HG02852 (cell line): ENCODE measurements at regions not wholly inside any gene's neighbourhood (a gene's known extent, or its start where the extent isn't known, plus 50 kb on each side); places are given as distances from the start of the nearest gene placed in this dataset.
"Not testable (repeated sequence)": the region's sequence is repeated elsewhere in the genome, so short reads cannot be mapped to it uniquely, and the experiment has no call there.

Source experiments
- ATAC-seq: cut with Tn5 transposase; IDR thresholded peaks from one replicate; pipeline ENCODE4 v1.9.1; 2021; ENCODE audit warnings: mild to moderate bottlenecking, moderate library complexity; ENCODE audit not compliant: unreplicated experiment

- ATAC-seq, result no peak
Observed at GRCh38 chr6:12474167-12475140, 184.3 kb downstream of the EDN1 start.

- ATAC-seq, result no peak
Observed at GRCh38 chr6:12476484-12476883, 186.3 kb downstream of the EDN1 start.

- ATAC-seq, result no peak
Observed at GRCh38 chr6:12477616-12478015, 187.5 kb downstream of the EDN1 start.

GRCh38 chr6:12478921-12479320, 188.8 kb downstream of the EDN1 start:
- no peak for ATAC-seq

- no peak for ATAC-seq
Observed at GRCh38 chr6:12479451-12479850, 189.3 kb downstream of the EDN1 start.

- no peak for ATAC-seq
Observed at GRCh38 chr6:12479881-12480280, 189.7 kb downstream of the EDN1 start.

- ATAC-seq, result no peak
Observed at GRCh38 chr6:12480379-12480778, 190.2 kb downstream of the EDN1 start.

- ATAC-seq, result no peak
Observed at GRCh38 chr6:12481292-12481691, 191.1 kb downstream of the EDN1 start.

- ATAC-seq, result no peak
Observed at GRCh38 chr6:12481850-12482249, 191.7 kb downstream of the EDN1 start.

GRCh38 chr6:12482386-12483375, 192.5 kb downstream of the EDN1 start:
- no peak for ATAC-seq

GRCh38 chr6:12483712-12484111, 193.6 kb downstream of the EDN1 start:
- ATAC-seq, result peak; percentile 89

- no peak for ATAC-seq
Observed at GRCh38 chr6:12484519-12484918, 194.4 kb downstream of the EDN1 start.

GRCh38 chr6:12485226-12485764, 195.1 kb downstream of the EDN1 start:
- no peak for ATAC-seq

GRCh38 chr6:12485837-12486236, 195.7 kb downstream of the EDN1 start:
- no peak for ATAC-seq

GRCh38 chr6:12490351-12490903, 200.3 kb downstream of the EDN1 start:
- no peak for ATAC-seq

GRCh38 chr6:12490904-12491571, 200.9 kb downstream of the EDN1 start:
- ATAC-seq, result no peak

GRCh38 chr6:12492929-12493328, 202.8 kb downstream of the EDN1 start:
- not testable (repeated sequence) for ATAC-seq

- ATAC-seq, result no peak
Observed at GRCh38 chr6:12493446-12493845, 203.3 kb downstream of the EDN1 start.

- ATAC-seq, result no peak
Observed at GRCh38 chr6:12494161-12494560, 204.0 kb downstream of the EDN1 start.

GRCh38 chr6:12501990-12502389, 211.8 kb downstream of the EDN1 start:
- no peak for ATAC-seq
